K562 (cell line): ENCODE measurements at regions not wholly inside any gene's neighbourhood (a gene's known extent, or its start where the extent isn't known, plus 50 kb on each side); places are given as distances from the start of the nearest gene placed in this dataset.

Source experiments
- ATAC-seq: fragments of 200-7000 bp; cut with Tn5 transposase; 3 replicates; pipeline ENCODE4 v1.9.1; 2020; ENCODE audit warnings: moderate library complexity
- BruUV-seq: library from RNA; stranded (reverse); fragments of 400-500 nt; replicated peaks from 2 replicates; lab custom pipeline; 2021; lab: Mats Ljungman, UMichigan
- CTCF ChIA-PET: fragments of 300-600 bp; formaldehyde crosslinking; extraction: SDS; loops from one replicate; lab custom pipeline; 2021; ENCODE audit warnings: low intra/inter-chr PET ratio; lab: Yijun Ruan, JAX
- POLR2A ChIA-PET: fragments of 300-600, 350-650 bp; sonication (Branson Sonifier 250); formaldehyde crosslinking; extraction: SDS; loops from one replicate; lab custom pipeline; 2021; ENCODE audit warnings: antibody characterized with exemption, inconsistent platforms; lab: Yijun Ruan, JAX
- DNase-seq, 4 experiments: peaks; one replicate each; pipeline versions ENCODE4 v3.0.0 to v3.0.0-alpha.2; 2011 to 2018; ENCODE audit warnings: low spot score in 3 of 4, mixed read lengths in 3 of 4; ENCODE audit errors: extremely low read depth in 1 of 4
- FAIRE-seq: peaks from 2 replicates; lab custom pipeline; 2011; peaks lifted over from hg19 to GRCh38; lab: Jason Lieb, UNC
- H2AFZ ChIP-seq: 2 replicates; pipeline ENCODE4 v1.6.0; 2011; ENCODE audit warnings: low read depth, low read length, control low read depth, inconsistent platforms
- H3K27ac ChIP-seq: fragments of 200-600 bp; 3 replicates; pipeline ENCODE4 v1.8.0; 2011; ENCODE audit warnings: low read depth, mild to moderate bottlenecking, control low read depth, inconsistent platforms, low read length, moderate library complexity, mixed read lengths; ENCODE audit errors: extremely low read depth
- H3K27me3 ChIP-seq, 2 experiments: fragments of 300-600 bp in 1 of 2; 2 replicates in 1 of 2; 3 replicates in 1 of 2; pipeline versions ENCODE4 v1.6.0 to v1.8.0; 2011; ENCODE audit warnings: inconsistent platforms in 2 of 2, low read length in 2 of 2, mild to moderate bottlenecking in 1 of 2, mixed read lengths in 1 of 2, moderate library complexity in 1 of 2; ENCODE audit not compliant: control insufficient read depth in 2 of 2, insufficient read depth in 2 of 2
- H3K36me3 ChIP-seq: fragments of 300-600 bp; 3 replicates; pipeline ENCODE4 v1.8.0; 2011; ENCODE audit warnings: mild to moderate bottlenecking, low read length, inconsistent platforms; ENCODE audit not compliant: control insufficient read depth, insufficient read depth
- H3K4me1 ChIP-seq, 2 experiments: fragments of 200-600 bp in 1 of 2; replicated peaks in 1 of 2; 2 replicates in 1 of 2; 3 replicates in 1 of 2; pipeline versions ENCODE4 v1.5.1 to v1.8.0; 2011; ENCODE audit warnings: inconsistent platforms in 2 of 2, low read length in 2 of 2, mild to moderate bottlenecking in 1 of 2, mixed read lengths in 1 of 2, moderate library complexity in 1 of 2; ENCODE audit not compliant: control insufficient read depth in 2 of 2, insufficient read depth in 2 of 2
- H3K4me2 ChIP-seq: 2 replicates; pipeline ENCODE4 v1.6.1; 2011; ENCODE audit warnings: low read length, control low read depth, inconsistent platforms, mixed read lengths; ENCODE audit not compliant: insufficient read depth
- H3K4me3 ChIP-seq: fragments of 200-600 bp; sonication (generic), shearing (Covaris generic); 2 replicates; pipeline ENCODE4 v1.5.1; 2016; ENCODE audit warnings: control low read depth, inconsistent platforms
- H3K79me2 ChIP-seq: fragments of 200-600 bp; 3 replicates; pipeline ENCODE4 v1.8.0; 2011; ENCODE audit warnings: low read length, inconsistent platforms; ENCODE audit not compliant: control insufficient read depth, insufficient read depth
- H3K9ac ChIP-seq, 2 experiments: 2 replicates each; pipeline versions ENCODE4 v1.6.0 to v1.6.1; 2011; ENCODE audit warnings: low read depth in 2 of 2, low read length in 2 of 2, control low read depth in 1 of 2, inconsistent platforms in 1 of 2, mild to moderate bottlenecking in 1 of 2, mixed read lengths in 1 of 2; ENCODE audit not compliant: insufficient read depth in 1 of 2
- H3K9me1 ChIP-seq: one replicate; pipeline ENCODE4 v1.6.0; 2011; ENCODE audit warnings: inconsistent platforms, mild to moderate bottlenecking, low read length, moderate library complexity; ENCODE audit not compliant: control insufficient read depth, insufficient read depth
- H3K9me3 ChIP-seq: replicated peaks from 2 replicates; pipeline ENCODE4 v1.5.1; 2011; ENCODE audit warnings: low read depth, low read length, inconsistent platforms; ENCODE audit not compliant: control insufficient read depth, insufficient read depth
- H4K20me1 ChIP-seq: replicated peaks from 2 replicates; pipeline ENCODE4 v1.6.1; 2011; ENCODE audit warnings: low read length, inconsistent platforms, mixed read lengths; ENCODE audit not compliant: control insufficient read depth, insufficient read depth
- CBFA2T2 ChIP-seq: fragments of 450-650 bp; conservative IDR thresholded peaks from 2 replicates; pipeline ENCODE4 v1.6.1; 2017; ENCODE audit warnings: mild to moderate bottlenecking
- ETV6 ChIP-seq, 3 experiments: fragments of 150-350 bp in 1 of 3; sonication (generic) in 1 of 3; formaldehyde crosslinking in 1 of 3; IDR thresholded peaks; 2 replicates each; pipeline versions ENCODE4 v1.6.1 to v1.8.0; 2014 to 2022; ENCODE audit warnings: borderline replicate concordance in 2 of 3, low read depth in 2 of 3, antibody characterized with exemption in 1 of 3, low read length in 1 of 3, mild to moderate bottlenecking in 1 of 3, missing genetic modification reagents in 1 of 3
- POLR2AphosphoS2 ChIP-seq: IDR thresholded peaks from 2 replicates; pipeline ENCODE4 v1.6.1; 2012; ENCODE audit warnings: low read length, improper control_type of control experiment
- SIN3B ChIP-seq: fragments of 450-650 bp; IDR thresholded peaks from 2 replicates; pipeline ENCODE4 v1.6.1; 2017; ENCODE audit warnings: low read depth, mild to moderate bottlenecking, moderate library complexity
- ZNF140 ChIP-seq: fragments of 250-450 bp; sonication (Bioruptor Pico); IDR thresholded peaks from 2 replicates; pipeline ENCODE4 v1.8.0; 2021; ENCODE audit warnings: moderate library complexity, mild to moderate bottlenecking, inconsistent platforms
- WGBS: fragments of 100-300 bp; shearing (Covaris generic); methylation state at CpG from one replicate; pipeline ENCODE4 v1.1.6; 2016; ENCODE audit warnings: low coverage, mixed read lengths; ENCODE audit not compliant: insufficient coverage; ENCODE audit errors: missing lambda C conversion rate; 5-methylcytosine and 5-hydroxymethylcytosine counted together
- in situ Hi-C: fragments of 300-500 bp; cut with MboI; formaldehyde crosslinking; loops from 4 replicates; pipeline ENCODE4 v1.15.0; 2018; ENCODE audit warnings: inconsistent platforms, mixed read lengths
- intact Hi-C: fragments of 100-400 bp; cut with micrococcal nuclease; formaldehyde crosslinking; loops from 2 replicates; pipeline ENCODE4 v1.14.2; 2022
- TF ChIP-seq, protein P1 (sequence below): fragments of 250-450 bp; sonication (Bioruptor Pico); IDR thresholded peaks from 2 replicates; pipeline ENCODE4 v1.9.0; 2021; ENCODE audit warnings: mild to moderate bottlenecking, inconsistent platforms
- TF ChIP-seq, protein P2 (sequence below): sonication (generic); formaldehyde crosslinking; IDR thresholded peaks from 2 replicates; pipeline ENCODE4 v1.8.0; 2022; ENCODE audit warnings: missing genetic modification reagents, mild to moderate bottlenecking, borderline replicate concordance
- TF ChIP-seq, protein P3 (sequence below): fragments of 250-450 bp; sonication (Bioruptor Pico); IDR thresholded peaks from 2 replicates; pipeline ENCODE4 v1.8.0; 2022; ENCODE audit warnings: moderate library complexity, mild to moderate bottlenecking, inconsistent platforms
- TF ChIP-seq, protein P4 (sequence below): fragments of 200-800 bp; sonication (Bioruptor generic); IDR thresholded peaks from 2 replicates; pipeline ENCODE4 v1.6.1; 2017; ENCODE audit warnings: missing genetic modification characterization, missing compliant biosample characterization

DNA sequence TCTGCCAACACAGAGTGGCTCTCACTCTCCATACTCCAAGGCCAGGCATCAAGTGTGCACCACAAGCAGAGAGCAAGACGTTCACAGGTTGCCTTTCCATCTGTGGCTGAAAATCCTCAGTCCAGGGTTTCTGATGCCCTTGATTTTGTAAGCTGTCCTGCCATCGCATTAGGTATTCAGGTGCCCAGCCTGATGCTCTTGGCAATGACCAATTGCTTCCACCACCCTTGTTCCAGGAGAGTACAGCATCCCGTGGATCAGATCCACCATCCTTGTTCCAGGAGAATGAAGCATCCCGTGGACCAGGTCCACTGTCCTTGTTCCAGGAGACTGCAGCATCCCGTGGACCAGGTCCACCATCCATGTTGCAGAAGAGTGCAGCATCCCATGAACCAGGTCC is 133.4 kb upstream of the GPC1 start (continued):
- TF ChIP-seq, protein P1, sequence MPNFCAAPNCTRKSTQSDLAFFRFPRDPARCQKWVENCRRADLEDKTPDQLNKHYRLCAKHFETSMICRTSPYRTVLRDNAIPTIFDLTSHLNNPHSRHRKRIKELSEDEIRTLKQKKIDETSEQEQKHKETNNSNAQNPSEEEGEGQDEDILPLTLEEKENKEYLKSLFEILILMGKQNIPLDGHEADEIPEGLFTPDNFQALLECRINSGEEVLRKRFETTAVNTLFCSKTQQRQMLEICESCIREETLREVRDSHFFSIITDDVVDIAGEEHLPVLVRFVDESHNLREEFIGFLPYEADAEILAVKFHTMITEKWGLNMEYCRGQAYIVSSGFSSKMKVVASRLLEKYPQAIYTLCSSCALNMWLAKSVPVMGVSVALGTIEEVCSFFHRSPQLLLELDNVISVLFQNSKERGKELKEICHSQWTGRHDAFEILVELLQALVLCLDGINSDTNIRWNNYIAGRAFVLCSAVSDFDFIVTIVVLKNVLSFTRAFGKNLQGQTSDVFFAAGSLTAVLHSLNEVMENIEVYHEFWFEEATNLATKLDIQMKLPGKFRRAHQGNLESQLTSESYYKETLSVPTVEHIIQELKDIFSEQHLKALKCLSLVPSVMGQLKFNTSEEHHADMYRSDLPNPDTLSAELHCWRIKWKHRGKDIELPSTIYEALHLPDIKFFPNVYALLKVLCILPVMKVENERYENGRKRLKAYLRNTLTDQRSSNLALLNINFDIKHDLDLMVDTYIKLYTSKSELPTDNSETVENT (CRISPR knock-in tag) = no peak
- TF ChIP-seq, protein P2, sequence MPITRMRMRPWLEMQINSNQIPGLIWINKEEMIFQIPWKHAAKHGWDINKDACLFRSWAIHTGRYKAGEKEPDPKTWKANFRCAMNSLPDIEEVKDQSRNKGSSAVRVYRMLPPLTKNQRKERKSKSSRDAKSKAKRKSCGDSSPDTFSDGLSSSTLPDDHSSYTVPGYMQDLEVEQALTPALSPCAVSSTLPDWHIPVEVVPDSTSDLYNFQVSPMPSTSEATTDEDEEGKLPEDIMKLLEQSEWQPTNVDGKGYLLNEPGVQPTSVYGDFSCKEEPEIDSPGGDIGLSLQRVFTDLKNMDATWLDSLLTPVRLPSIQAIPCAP (CRISPR knock-in tag) = no peak
- no peak for TF ChIP-seq POLR2AphosphoS2
- no peak for TF ChIP-seq ZNF140 (CRISPR knock-in tag)
- TF ChIP-seq SIN3B = no peak

DNA sequence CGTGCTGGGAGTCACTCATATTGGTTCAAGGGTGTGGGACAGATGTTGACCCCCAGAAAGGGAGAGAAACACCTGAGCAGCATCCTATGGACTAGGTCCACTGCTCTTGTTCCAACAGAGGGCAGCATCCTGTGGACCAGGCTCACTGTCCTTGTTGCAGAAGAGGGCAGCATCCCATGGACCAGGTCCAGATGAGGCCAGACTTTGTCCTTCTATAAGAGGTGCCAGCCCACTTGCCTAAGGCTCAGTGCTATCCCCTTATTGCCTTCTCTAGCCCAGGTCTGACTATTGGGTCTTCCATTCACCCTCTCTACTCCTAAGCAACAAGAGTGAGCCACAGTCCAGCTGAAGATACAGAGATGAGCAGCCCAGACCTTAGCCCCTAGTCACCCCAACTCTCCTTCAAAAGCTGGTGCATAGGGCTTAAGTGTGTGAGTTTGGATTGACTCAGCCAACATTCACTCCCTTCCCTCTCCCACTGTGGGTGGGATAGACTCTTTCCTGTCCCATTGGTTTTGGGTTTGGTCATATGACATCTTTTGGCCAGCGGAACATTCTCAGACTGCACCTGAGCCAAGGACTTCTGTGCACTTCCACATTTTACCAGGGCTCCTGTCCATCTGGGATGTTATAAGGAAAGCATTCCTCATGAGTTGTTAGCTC is 132.4 kb upstream of the GPC1 start:
- ChIA-PET CTCF (no interaction called here), POLR2A (interaction anchor here (0.8 to 1.3 kb wide), 2 partner anchors 9 to 98 kb away, joined by 3 to 4 read pairs; no protein-coding TSS in a partner anchor)
- Histone ChIP-seq H3K4me2 (no peak overlapping the region), H3K27me3 (peaks cover 0 to 57% of the 10 kb centered on the region in 2 experiments; a peak in 3 of 5 replicates), H3K79me2 (no peaks in the 10 kb centered on the region), H3K36me3 (no peaks in the 10 kb centered on the region), H3K4me1 (no peaks in the 10 kb centered on the region), H3K9me3 (no peaks in the 10 kb centered on the region), H3K27ac (no peak overlapping the region), H3K9ac (no peak overlapping the region), H3K9me1 (no peaks in the 10 kb centered on the region), H2AFZ (no peak overlapping the region), H4K20me1 (no peaks in the 10 kb centered on the region), H3K4me3 (no peak overlapping the region)
- TF ChIP-seq, protein P3, sequence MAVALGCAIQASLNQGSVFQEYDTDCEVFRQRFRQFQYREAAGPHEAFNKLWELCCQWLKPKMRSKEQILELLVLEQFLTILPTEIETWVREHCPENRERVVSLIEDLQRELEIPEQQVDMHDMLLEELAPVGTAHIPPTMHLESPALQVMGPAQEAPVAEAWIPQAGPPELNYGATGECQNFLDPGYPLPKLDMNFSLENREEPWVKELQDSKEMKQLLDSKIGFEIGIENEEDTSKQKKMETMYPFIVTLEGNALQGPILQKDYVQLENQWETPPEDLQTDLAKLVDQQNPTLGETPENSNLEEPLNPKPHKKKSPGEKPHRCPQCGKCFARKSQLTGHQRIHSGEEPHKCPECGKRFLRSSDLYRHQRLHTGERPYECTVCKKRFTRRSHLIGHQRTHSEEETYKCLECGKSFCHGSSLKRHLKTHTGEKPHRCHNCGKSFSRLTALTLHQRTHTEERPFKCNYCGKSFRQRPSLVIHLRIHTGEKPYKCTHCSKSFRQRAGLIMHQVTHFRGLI (CRISPR knock-in tag) = no peak
- TF ChIP-seq, protein P4, sequence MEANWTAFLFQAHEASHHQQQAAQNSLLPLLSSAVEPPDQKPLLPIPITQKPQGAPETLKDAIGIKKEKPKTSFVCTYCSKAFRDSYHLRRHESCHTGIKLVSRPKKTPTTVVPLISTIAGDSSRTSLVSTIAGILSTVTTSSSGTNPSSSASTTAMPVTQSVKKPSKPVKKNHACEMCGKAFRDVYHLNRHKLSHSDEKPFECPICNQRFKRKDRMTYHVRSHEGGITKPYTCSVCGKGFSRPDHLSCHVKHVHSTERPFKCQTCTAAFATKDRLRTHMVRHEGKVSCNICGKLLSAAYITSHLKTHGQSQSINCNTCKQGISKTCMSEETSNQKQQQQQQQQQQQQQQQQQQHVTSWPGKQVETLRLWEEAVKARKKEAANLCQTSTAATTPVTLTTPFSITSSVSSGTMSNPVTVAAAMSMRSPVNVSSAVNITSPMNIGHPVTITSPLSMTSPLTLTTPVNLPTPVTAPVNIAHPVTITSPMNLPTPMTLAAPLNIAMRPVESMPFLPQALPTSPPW (CRISPR knock-in tag) = no peak
- TF ChIP-seq ETV6 (IDR thresholded peaks at IDR 0.05; ENCODE audit: borderline replicate concordance in 1 of 2, low read depth in 2 of 2, low read length in 1 of 2) (no peak), ETV6 (CRISPR knock-in tag; IDR thresholded peaks at IDR 0.05; ENCODE audit: borderline replicate concordance) (no peak), CBFA2T2 (no peak)
- intact Hi-C loops (no loop called here), in situ Hi-C loops (no loop called here)
- FAIRE-seq (no peak), ATAC-seq (no peak), DNase-seq (no peak)
- no TSS peak for BruUV-seq
- WGBS = 17% methylated on average over 1 of the region's 2 CpGs
